ENCODE measurements at regions not wholly inside any gene's neighbourhood (a gene's known extent, or its start where the extent isn't known, plus 50 kb on each side); places are given as distances from the start of the nearest gene placed in this dataset.

DNA sequence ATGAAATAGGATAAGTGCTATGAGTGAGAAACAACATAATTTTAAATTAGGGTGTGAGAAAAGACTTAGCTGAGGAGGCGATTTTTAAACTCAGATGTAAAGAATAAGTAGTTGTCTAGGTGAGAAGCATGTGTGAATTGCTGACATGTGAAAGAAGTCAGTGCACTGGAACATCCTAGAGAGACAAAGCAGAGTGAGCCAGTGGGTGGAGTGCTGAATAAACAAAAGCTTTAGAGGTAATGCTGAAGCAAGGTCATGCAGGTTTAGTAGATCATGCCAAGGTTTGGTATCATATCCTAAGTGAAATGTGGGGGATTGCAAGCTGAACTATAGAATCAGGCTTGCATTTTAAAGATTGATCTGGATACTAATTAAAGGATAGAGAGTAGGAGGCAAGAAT lies 89.4 kb downstream of the KIF2B start:
- no peak for TF ChIP-seq TCF12 (IDR thresholded peaks at IDR 0.05; ENCODE audit: low read depth)
- no peak for TF ChIP-seq TAF1 (IDR thresholded peaks at IDR 0.05; ENCODE audit: low read depth)
- TF ChIP-seq, protein P1, sequence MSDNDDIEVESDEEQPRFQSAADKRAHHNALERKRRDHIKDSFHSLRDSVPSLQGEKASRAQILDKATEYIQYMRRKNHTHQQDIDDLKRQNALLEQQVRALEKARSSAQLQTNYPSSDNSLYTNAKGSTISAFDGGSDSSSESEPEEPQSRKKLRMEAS (IDR thresholded peaks at IDR 0.05): no peak
- TF ChIP-seq YY1 (IDR thresholded peaks at IDR 0.05; ENCODE audit: low read depth): no peak
- TF ChIP-seq, protein P2, sequence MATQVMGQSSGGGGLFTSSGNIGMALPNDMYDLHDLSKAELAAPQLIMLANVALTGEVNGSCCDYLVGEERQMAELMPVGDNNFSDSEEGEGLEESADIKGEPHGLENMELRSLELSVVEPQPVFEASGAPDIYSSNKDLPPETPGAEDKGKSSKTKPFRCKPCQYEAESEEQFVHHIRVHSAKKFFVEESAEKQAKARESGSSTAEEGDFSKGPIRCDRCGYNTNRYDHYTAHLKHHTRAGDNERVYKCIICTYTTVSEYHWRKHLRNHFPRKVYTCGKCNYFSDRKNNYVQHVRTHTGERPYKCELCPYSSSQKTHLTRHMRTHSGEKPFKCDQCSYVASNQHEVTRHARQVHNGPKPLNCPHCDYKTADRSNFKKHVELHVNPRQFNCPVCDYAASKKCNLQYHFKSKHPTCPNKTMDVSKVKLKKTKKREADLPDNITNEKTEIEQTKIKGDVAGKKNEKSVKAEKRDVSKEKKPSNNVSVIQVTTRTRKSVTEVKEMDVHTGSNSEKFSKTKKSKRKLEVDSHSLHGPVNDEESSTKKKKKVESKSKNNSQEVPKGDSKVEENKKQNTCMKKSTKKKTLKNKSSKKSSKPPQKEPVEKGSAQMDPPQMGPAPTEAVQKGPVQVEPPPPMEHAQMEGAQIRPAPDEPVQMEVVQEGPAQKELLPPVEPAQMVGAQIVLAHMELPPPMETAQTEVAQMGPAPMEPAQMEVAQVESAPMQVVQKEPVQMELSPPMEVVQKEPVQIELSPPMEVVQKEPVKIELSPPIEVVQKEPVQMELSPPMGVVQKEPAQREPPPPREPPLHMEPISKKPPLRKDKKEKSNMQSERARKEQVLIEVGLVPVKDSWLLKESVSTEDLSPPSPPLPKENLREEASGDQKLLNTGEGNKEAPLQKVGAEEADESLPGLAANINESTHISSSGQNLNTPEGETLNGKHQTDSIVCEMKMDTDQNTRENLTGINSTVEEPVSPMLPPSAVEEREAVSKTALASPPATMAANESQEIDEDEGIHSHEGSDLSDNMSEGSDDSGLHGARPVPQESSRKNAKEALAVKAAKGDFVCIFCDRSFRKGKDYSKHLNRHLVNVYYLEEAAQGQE (IDR thresholded peaks at IDR 0.05; ENCODE audit: low read depth): no peak
- no peak for TF ChIP-seq CREB1 (IDR thresholded peaks at IDR 0.05; ENCODE audit: low read depth)
- TF ChIP-seq CEBPB (IDR thresholded peaks at IDR 0.05): no peak
- TF ChIP-seq, protein P3, sequence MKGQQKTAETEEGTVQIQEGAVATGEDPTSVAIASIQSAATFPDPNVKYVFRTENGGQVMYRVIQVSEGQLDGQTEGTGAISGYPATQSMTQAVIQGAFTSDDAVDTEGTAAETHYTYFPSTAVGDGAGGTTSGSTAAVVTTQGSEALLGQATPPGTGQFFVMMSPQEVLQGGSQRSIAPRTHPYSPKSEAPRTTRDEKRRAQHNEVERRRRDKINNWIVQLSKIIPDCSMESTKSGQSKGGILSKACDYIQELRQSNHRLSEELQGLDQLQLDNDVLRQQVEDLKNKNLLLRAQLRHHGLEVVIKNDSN (IDR thresholded peaks at IDR 0.05): no peak
- no peak for TF ChIP-seq RAD21 (IDR thresholded peaks at IDR 0.05; ENCODE audit: low read depth)
- TF ChIP-seq EP300 (IDR thresholded peaks at IDR 0.05; ENCODE audit: borderline replicate concordance): no peak
- TF ChIP-seq EGR1 (IDR thresholded peaks at IDR 0.05): no peak

All from Ishikawa (cell line).